HEK293 (cell line): ENCODE measurements at regions not wholly inside any gene's neighbourhood (a gene's known extent, or its start where the extent isn't known, plus 50 kb on each side); places are given as distances from the start of the nearest gene placed in this dataset.

Source experiments
- CTCF ChIA-PET: fragments of 350-600 bp; formaldehyde crosslinking; extraction: SDS; loops from one replicate; lab custom pipeline; 2021; ENCODE audit warnings: antibody characterized with exemption; lab: Yijun Ruan, JAX
- POLR2A ChIA-PET: fragments of 300-600 bp; formaldehyde crosslinking; extraction: SDS; loops from one replicate; lab custom pipeline; 2020; ENCODE audit warnings: antibody characterized with exemption, inconsistent platforms; lab: Yijun Ruan, JAX
- H3K27ac ChIP-seq: fragments of 200-500 bp; sonication (Bioruptor generic); 2 replicates; pipeline ENCODE4 v1.5.1; 2014; ENCODE audit warnings: low read depth, low read length, control low read depth, inconsistent platforms; ENCODE audit errors: extremely low read depth
- H3K36me3 ChIP-seq, 2 experiments: fragments of 200-500 bp in 1 of 2; sonication (Bioruptor generic) in 1 of 2; 1 replicate in 1 of 2; 2 replicates in 1 of 2; pipeline ENCODE4 v1.5.1; 2014 to 2017; ENCODE audit warnings: inconsistent platforms in 2 of 2, low read length in 2 of 2; ENCODE audit not compliant: control insufficient read depth in 2 of 2, insufficient read depth in 1 of 2
- H3K4me1 ChIP-seq: fragments of 200-500 bp; sonication (Bioruptor generic); 2 replicates; pipeline ENCODE4 v1.5.1; 2014; ENCODE audit warnings: mild to moderate bottlenecking, low read length, inconsistent platforms; ENCODE audit not compliant: control insufficient read depth, insufficient read depth
- H3K4me3 ChIP-seq: 2 replicates; pipeline ENCODE4 v1.5.1; 2011; ENCODE audit warnings: low read depth, mild to moderate bottlenecking, control low read depth, low read length, moderate library complexity
- H3K9me3 ChIP-seq: fragments of 200-500 bp; sonication (Bioruptor generic); 2 replicates; pipeline ENCODE4 v1.5.1; 2014; ENCODE audit warnings: low read depth, low read length, inconsistent platforms; ENCODE audit not compliant: control insufficient read depth, insufficient read depth
- ELK4 ChIP-seq: IDR thresholded peaks from 2 replicates; pipeline ENCODE4 v1.6.1; 2011; ENCODE audit warnings: mild to moderate bottlenecking, low read depth, low read length, borderline replicate concordance
- FEZF1 ChIP-seq: fragments of 450-650 bp; formaldehyde crosslinking; IDR thresholded peaks from 2 replicates; pipeline ENCODE4 v1.5.1; 2016; ENCODE audit warnings: missing biosample characterization, missing genetic modification characterization
- HIC1 ChIP-seq: fragments of 450-650 bp; formaldehyde crosslinking; IDR thresholded peaks from 2 replicates; pipeline ENCODE4 v1.5.1; 2016; ENCODE audit warnings: missing biosample characterization, missing genetic modification characterization
- HOXC10 ChIP-seq: sonication (generic); formaldehyde crosslinking; IDR thresholded peaks from 2 replicates; pipeline ENCODE4 v1.8.1; 2023; ENCODE audit warnings: mild to moderate bottlenecking, missing genetic modification reagents
- MYNN ChIP-seq: fragments of 450-650 bp; formaldehyde crosslinking; IDR thresholded peaks from 2 replicates; pipeline ENCODE4 v1.5.1; 2016; ENCODE audit warnings: missing biosample characterization, missing genetic modification characterization, borderline replicate concordance
- SALL2 ChIP-seq: fragments of 450-650 bp; formaldehyde crosslinking; IDR thresholded peaks from 2 replicates; pipeline ENCODE4 v1.5.0; 2017; ENCODE audit warnings: missing biosample characterization, mild to moderate bottlenecking, missing genetic modification characterization, borderline replicate concordance
- SETDB1 ChIP-seq: IDR thresholded peaks from one replicate; pipeline ENCODE4 v1.6.1; 2017; ENCODE audit warnings: mild to moderate bottlenecking, low read length, moderate library complexity, mixed read lengths; ENCODE audit not compliant: insufficient read length
- YY1 ChIP-seq: fragments of 450-650 bp; formaldehyde crosslinking; IDR thresholded peaks from 2 replicates; pipeline ENCODE4 v1.5.1; 2018; ENCODE audit warnings: missing biosample characterization, missing genetic modification characterization
- ZBTB10 ChIP-seq: fragments of 450-650 bp; formaldehyde crosslinking; IDR thresholded peaks from 2 replicates; pipeline ENCODE4 v1.5.1; 2016; ENCODE audit warnings: missing biosample characterization, missing genetic modification characterization
- ZBTB7A ChIP-seq: fragments of 450-650 bp; formaldehyde crosslinking; IDR thresholded peaks from 2 replicates; pipeline ENCODE4 v1.5.1; 2016; ENCODE audit warnings: low read depth, missing biosample characterization, missing genetic modification characterization
- ZNF146 ChIP-seq: fragments of 450-650 bp; formaldehyde crosslinking; IDR thresholded peaks from 2 replicates; pipeline ENCODE4 v1.5.1; 2016; ENCODE audit warnings: missing biosample characterization, missing genetic modification characterization
- ZNF169 ChIP-seq: fragments of 450-650 bp; formaldehyde crosslinking; IDR thresholded peaks from 2 replicates; pipeline ENCODE4 v1.5.1; 2016; ENCODE audit warnings: missing biosample characterization, missing genetic modification characterization
- ZNF175 ChIP-seq: fragments of 450-650 bp; formaldehyde crosslinking; IDR thresholded peaks from 2 replicates; pipeline ENCODE4 v1.5.1; 2016; ENCODE audit warnings: missing biosample characterization, missing genetic modification characterization
- ZNF19 ChIP-seq: fragments of 450-650 bp; formaldehyde crosslinking; IDR thresholded peaks from 2 replicates; pipeline ENCODE4; 2016; ENCODE audit warnings: missing biosample characterization, missing genetic modification characterization, low read depth
- ZNF223 ChIP-seq: fragments of 450-650 bp; formaldehyde crosslinking; IDR thresholded peaks from 2 replicates; pipeline ENCODE4 v1.5.1; 2016; ENCODE audit warnings: missing biosample characterization, missing genetic modification characterization
- ZNF26 ChIP-seq: fragments of 450-650 bp; formaldehyde crosslinking; IDR thresholded peaks from 2 replicates; pipeline ENCODE4 v1.5.1; 2016; ENCODE audit warnings: missing biosample characterization, missing genetic modification characterization
- ZNF311 ChIP-seq: fragments of 450-650 bp; formaldehyde crosslinking; IDR thresholded peaks from 2 replicates; pipeline ENCODE4 v1.5.1; 2017; ENCODE audit warnings: missing biosample characterization, missing genetic modification characterization, borderline replicate concordance
- ZNF416 ChIP-seq: fragments of 450-650 bp; formaldehyde crosslinking; IDR thresholded peaks from 2 replicates; pipeline ENCODE4 v1.5.1; 2016; ENCODE audit warnings: missing biosample characterization, missing genetic modification characterization
- ZNF521 ChIP-seq: fragments of 450-650 bp; formaldehyde crosslinking; IDR thresholded peaks from 2 replicates; pipeline ENCODE4 v1.5.1; 2017; ENCODE audit warnings: missing biosample characterization, mild to moderate bottlenecking, missing genetic modification characterization
- ZNF555 ChIP-seq: fragments of 450-650 bp; formaldehyde crosslinking; conservative IDR thresholded peaks from 2 replicates; pipeline ENCODE4 v1.5.1; 2017; ENCODE audit warnings: missing biosample characterization, mild to moderate bottlenecking, missing genetic modification characterization, inconsistent platforms
- TF ChIP-seq, protein P1 (sequence below): fragments of 450-650 bp; formaldehyde crosslinking; IDR thresholded peaks from 2 replicates; pipeline ENCODE4; 2016; ENCODE audit warnings: missing biosample characterization, missing genetic modification characterization
- TF ChIP-seq, protein P2 (sequence below): fragments of 450-650 bp; formaldehyde crosslinking; conservative IDR thresholded peaks from 2 replicates; pipeline ENCODE4 v1.5.1; 2016; ENCODE audit warnings: low read depth, missing biosample characterization, missing genetic modification characterization

DNA sequence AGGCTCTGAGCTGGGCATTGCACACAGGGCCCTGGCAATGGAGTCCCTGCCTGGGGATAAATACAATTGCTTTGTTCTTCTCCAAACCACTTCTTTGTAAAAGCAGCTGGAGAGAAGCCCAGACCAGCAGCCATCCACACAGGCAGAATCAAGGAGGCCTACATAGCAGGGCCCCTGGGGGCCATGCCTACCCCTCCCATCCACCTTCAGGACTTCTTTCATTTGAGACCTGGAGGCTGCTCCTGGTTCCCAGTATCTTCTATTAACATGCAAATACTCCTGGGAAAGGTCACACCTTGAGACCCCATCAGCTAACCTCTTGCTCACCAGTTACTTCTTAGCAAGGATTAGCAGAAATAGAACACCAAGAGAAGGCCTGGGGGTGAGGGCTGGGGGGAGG is 511.1 kb downstream of the SOX6 start:
- CTCF ChIA-PET, result no interaction called here
- H3K27ac ChIP-seq, result no peak overlapping the region
- H3K9me3 ChIP-seq, result no peaks in the 10 kb centered on the region
- H3K36me3 ChIP-seq, result no peaks in the 10 kb centered on the region
- POLR2A ChIA-PET, result no interaction called here
- H3K4me1 ChIP-seq, result no peaks in the 10 kb centered on the region
- H3K4me3 ChIP-seq, result no peak overlapping the region
- TF ChIP-seq HOXC10 (no peak), ZNF223 (tag by site-specific recombination) (no peak), SALL2 (no peak), ZBTB10 (tag by site-specific recombination) (no peak), YY1 (tag by site-specific recombination) (no peak), ZNF169 (tag by site-specific recombination) (no peak), SETDB1 (no peak), ZNF521 (tag by site-specific recombination) (no peak), ZNF416 (tag by site-specific recombination) (no peak), ELK4 (no peak), FEZF1 (tag by site-specific recombination) (no peak)
- TF ChIP-seq, protein P1, sequence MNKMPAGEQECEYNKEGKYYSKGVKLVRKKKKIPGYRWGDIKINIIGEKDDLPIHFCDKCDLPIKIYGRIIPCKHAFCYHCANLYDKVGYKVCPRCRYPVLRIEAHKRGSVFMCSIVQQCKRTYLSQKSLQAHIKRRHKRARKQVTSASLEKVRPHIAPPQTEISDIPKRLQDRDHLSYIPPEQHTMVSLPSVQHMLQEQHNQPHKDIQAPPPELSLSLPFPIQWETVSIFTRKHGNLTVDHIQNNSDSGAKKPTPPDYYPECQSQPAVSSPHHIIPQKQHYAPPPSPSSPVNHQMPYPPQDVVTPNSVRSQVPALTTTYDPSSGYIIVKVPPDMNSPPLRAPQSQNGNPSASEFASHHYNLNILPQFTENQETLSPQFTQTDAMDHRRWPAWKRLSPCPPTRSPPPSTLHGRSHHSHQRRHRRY (tag by site-specific recombination), result no peak
- TF ChIP-seq, protein P2, sequence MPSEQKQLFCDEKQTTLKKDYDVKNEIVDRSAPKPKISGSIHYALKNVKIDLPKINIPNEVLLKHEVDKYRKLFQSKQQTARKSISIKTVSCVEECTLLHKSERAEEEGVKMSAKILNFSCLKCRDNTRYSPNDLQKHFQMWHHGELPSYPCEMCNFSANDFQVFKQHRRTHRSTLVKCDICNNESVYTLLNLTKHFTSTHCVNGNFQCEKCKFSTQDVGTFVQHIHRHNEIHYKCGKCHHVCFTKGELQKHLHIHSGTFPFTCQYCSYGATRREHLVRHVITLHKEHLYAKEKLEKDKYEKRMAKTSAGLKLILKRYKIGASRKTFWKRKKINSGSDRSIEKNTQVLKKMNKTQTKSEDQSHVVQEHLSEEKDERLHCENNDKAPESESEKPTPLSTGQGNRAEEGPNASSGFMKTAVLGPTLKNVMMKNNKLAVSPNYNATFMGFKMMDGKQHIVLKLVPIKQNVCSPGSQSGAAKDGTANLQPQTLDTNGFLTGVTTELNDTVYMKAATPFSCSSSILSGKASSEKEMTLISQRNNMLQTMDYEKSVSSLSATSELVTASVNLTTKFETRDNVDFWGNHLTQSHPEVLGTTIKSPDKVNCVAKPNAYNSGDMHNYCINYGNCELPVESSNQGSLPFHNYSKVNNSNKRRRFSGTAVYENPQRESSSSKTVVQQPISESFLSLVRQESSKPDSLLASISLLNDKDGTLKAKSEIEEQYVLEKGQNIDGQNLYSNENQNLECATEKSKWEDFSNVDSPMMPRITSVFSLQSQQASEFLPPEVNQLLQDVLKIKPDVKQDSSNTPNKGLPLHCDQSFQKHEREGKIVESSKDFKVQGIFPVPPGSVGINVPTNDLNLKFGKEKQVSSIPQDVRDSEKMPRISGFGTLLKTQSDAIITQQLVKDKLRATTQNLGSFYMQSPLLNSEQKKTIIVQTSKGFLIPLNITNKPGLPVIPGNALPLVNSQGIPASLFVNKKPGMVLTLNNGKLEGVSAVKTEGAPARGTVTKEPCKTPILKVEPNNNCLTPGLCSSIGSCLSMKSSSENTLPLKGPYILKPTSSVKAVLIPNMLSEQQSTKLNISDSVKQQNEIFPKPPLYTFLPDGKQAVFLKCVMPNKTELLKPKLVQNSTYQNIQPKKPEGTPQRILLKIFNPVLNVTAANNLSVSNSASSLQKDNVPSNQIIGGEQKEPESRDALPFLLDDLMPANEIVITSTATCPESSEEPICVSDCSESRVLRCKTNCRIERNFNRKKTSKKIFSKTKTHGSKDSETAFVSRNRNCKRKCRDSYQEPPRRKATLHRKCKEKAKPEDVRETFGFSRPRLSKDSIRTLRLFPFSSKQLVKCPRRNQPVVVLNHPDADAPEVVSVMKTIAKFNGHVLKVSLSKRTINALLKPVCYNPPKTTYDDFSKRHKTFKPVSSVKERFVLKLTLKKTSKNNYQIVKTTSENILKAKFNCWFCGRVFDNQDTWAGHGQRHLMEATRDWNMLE (tag by site-specific recombination), result no peak

DNA sequence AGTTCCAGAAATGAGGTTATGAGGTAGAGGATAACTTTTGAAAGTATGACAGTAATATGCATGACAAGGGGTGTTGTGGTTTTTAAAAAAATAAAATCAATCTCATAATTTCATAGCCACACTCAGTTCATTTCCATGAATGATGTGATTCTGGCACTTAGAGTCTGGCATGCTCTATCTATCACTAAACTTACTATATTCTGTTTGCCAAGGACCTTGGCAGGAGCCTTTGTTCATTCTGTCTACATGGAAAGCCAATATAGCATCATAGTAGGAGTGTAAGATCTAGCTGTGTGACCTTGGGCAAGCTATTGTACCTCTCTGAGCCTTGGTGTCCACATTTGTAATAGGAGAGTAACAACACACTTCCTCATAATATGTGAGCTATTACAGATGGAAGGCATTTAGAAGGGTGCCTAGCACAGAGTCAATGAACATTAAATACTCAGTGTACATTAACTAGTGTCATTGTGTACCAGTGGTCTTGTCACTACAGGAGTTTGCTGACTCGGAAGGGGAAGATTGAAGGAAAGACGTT is 507.6 kb downstream of the SOX6 start:
- Histone ChIP-seq H3K27ac (no peak overlapping the region), H3K4me1 (no peaks in the 10 kb centered on the region), H3K9me3 (no peaks in the 10 kb centered on the region), H3K36me3 (no peaks in the 10 kb centered on the region), H3K4me3 (no peak overlapping the region)
- ChIA-PET CTCF (interaction anchor here (1.1 kb wide), 1 partner anchor 765 kb away, joined by 4 read pairs; no protein-coding TSS in a partner anchor), POLR2A (no interaction called here)
- TF ChIP-seq ZNF19 (tag by site-specific recombination) (no peak), HIC1 (tag by site-specific recombination) (no peak), ZNF311 (no peak), ZNF146 (tag by site-specific recombination) (no peak), MYNN (tag by site-specific recombination) (no peak), ZBTB7A (tag by site-specific recombination) (no peak), ZNF26 (tag by site-specific recombination) (no peak), ZNF175 (tag by site-specific recombination) (no peak), ZNF555 (no peak)
